ENCODE measurements at regions not wholly inside any gene's neighbourhood (a gene's known extent, or its start where the extent isn't known, plus 50 kb on each side); places are given as distances from the start of the nearest gene placed in this dataset.
"Not testable (repeated sequence)": the region's sequence is repeated elsewhere in the genome, so short reads cannot be mapped to it uniquely, and the experiment has no call there.

DNA sequence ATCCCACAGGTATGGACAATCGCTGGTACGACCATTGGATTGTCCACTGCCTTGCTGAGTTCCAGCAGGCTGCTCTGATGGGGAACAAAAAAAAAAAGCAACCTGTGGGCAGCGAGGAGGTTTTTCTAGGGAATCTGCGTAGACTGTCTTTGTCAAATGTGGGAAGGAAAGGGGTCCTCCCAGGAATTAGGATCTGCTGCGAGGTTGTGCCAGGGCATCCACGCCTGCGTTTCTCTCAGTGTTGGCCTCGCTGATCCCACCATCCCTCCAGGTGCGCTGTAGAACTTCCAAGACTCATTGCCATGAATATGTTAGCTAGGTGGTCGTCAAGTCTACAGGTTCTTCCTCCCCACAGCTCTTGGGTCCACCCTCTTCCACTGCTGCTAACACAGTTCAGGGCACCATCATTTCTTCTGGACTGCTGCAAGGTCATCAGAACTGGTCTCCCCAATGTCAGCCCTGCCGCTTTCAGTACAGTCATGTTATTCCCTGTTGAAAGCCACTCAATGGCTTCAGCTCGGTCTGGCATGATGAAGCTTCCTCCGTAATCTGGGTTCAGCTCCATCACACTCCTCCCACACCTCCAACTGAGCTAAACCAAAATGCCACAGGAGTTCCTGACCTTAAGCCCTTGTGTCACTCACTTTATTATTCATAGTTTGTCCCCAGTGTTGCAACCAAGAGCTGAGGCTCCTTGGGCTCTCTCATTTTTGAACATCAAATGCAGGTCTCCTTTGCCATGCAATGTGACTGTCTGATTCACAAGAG lies 79.5 kb upstream of the DMRT1 start:
- ChIA-PET CTCF (interaction anchor here (1.9 to 2.1 kb wide), 2 partner anchors 146 to 149 kb away, joined by 4 to 5 read pairs; no protein-coding TSS in a partner anchor), POLR2A (interaction anchor here (1.0 kb wide), 1 partner anchor 12 kb away, joined by 3 read pairs; no protein-coding TSS in a partner anchor)
- TF ChIP-seq, protein P1, sequence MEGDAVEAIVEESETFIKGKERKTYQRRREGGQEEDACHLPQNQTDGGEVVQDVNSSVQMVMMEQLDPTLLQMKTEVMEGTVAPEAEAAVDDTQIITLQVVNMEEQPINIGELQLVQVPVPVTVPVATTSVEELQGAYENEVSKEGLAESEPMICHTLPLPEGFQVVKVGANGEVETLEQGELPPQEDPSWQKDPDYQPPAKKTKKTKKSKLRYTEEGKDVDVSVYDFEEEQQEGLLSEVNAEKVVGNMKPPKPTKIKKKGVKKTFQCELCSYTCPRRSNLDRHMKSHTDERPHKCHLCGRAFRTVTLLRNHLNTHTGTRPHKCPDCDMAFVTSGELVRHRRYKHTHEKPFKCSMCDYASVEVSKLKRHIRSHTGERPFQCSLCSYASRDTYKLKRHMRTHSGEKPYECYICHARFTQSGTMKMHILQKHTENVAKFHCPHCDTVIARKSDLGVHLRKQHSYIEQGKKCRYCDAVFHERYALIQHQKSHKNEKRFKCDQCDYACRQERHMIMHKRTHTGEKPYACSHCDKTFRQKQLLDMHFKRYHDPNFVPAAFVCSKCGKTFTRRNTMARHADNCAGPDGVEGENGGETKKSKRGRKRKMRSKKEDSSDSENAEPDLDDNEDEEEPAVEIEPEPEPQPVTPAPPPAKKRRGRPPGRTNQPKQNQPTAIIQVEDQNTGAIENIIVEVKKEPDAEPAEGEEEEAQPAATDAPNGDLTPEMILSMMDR (IDR thresholded peaks at IDR 0.05; ENCODE audit: control extremely low read depth, extremely low read depth, low read depth, missing control alignments): no peak
- DNase-seq (ENCODE audit: extremely low spot score): no peak

DNA sequence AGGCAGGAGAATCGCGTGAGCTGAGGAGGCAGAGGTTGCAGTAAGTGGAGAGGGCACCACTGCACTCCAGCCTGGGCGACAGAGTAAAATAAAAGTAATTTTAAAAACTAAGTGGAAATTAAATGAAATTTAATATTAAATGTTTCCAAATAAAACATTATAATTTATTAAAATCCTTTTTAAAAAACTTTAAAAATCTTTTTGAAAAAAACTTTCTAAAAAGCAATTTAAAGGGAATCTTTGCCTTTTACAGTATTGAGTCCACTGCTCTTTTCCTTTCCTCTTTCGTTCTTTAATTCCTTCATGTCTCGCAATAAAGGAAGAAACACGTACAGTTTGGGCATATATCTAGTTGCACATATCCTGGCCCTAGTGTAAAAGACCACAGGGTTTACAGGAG lies 77.8 kb upstream of the DMRT1 start:
- ChIA-PET POLR2A (no interaction called here), CTCF (interaction anchor here (1.1 to 2.2 kb wide), 3 partner anchors 9 to 151 kb away, joined by 3 to 9 read pairs (median 7); no protein-coding TSS in a partner anchor)
- TF ChIP-seq, protein P1 (IDR thresholded peaks at IDR 0.05; ENCODE audit: control extremely low read depth, extremely low read depth, low read depth, missing control alignments): no peak

DNA sequence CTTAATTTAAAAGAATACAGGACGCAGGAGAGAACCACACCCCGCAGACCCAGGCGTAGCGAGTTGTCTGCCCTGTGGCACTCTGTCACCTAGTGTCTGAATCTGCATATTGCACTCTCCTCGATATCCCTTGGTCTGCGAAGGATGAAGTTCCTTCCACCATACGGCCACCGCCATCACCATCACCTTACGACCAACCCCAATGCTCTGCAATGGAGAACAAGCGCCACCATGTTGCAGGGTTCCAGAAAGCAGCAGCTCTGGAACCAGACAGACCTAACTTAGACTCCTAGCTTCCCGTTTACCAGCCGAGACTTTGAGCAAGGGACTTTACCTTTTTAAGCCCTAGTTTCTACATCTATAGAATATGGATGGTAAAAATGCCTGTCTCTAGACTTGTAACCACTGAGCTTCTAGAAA lies 77.4 kb upstream of the DMRT1 start:
- peak; percentile 42 for DNase-seq (ENCODE audit: extremely low spot score)
- TF ChIP-seq, protein P1 (IDR thresholded peaks at IDR 0.05; ENCODE audit: control extremely low read depth, extremely low read depth, low read depth, missing control alignments): peak; percentile 63
- CTCF ChIA-PET: interaction anchor here (1.1 to 2.2 kb wide), 4 partner anchors 9 to 151 kb away, joined by 3 to 9 read pairs (median 5); no protein-coding TSS in a partner anchor
- POLR2A ChIA-PET: no interaction called here

More for the DNA sequence above, 77.8 kb upstream of the DMRT1 start:
- DNase-seq (ENCODE audit: extremely low spot score): no peak

DNA sequence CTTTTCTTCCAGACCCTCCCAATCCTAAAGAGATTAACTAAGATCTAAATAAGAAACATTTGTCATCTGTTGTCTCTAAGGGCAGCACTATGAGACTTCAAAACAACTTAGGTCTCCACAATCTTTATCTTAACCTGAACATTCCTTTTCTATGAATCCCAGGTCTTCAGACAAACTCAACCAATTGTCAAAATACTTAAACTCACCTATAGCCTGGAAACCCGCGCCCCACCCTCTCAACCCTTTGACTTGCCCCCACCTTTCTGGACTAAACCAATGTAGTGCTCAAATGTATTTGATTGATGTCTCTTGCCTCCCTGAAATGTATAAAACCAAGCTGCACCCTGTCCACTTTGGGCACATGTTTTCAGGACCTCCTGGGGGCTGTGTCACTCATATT lies 76.5 kb upstream of the DMRT1 start:
- POLR2A ChIA-PET: no interaction called here
- CTCF ChIA-PET: interaction anchor here (1.1 to 2.2 kb wide), 2 partner anchors 12 to 87 kb away, joined by 3 to 9 read pairs; no protein-coding TSS in a partner anchor
- DNase-seq (ENCODE audit: extremely low spot score): no peak
- TF ChIP-seq, protein P1 (IDR thresholded peaks at IDR 0.05; ENCODE audit: control extremely low read depth, extremely low read depth, low read depth, missing control alignments): no peak

DNA sequence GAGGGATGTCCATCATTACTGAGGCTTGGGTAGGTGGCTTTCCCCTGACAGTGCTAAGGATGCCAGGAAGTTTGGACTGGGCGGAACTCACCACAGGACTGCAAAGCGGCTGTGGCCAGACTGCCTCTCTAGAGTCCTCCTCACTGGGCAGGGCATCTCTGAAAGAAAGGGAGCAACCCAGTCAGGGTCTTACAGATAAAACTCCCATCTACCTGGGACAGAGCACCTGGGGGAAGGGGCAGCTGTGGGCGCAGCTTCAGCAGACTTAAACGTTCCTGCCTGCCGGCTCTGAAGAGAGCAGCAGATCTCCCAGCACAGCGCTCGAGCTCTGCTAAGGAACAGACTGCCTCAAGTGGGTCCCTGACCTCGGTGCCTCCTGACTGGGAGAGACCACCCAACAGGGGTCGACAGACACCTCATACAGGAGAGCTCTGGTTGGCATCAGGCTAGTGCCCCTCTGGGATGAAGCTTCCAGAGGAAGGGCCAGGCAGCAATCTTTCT lies 74.4 kb upstream of the DMRT1 start:
- CTCF ChIA-PET; DNase-seq (ENCODE audit: extremely low spot score); POLR2A ChIA-PET: not testable (repeated sequence)

DNA sequence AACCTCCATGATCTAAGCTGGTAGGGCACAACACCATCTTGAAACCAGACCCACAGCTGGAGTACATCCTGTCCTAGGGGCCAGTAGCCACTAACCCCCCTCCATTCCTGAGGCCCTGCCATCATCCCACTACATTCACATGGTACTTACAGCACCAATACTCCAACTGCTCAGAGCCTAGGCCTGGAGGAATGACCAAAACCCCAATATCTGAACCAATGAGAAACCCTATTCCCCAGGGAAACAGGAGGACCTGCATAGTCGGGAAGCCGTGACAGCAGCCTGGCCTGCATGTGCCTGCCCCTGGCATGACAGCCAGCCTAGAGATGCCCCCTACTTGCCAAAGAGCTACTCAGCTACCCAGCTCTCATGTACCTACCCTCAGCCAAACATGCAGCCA lies 65.4 kb upstream of the DMRT1 start:
- CTCF ChIA-PET: interaction anchor here (2.7 kb wide), 1 partner anchor 11 kb away, joined by 9 read pairs; no protein-coding TSS in a partner anchor
- POLR2A ChIA-PET: no interaction called here
- TF ChIP-seq, protein P1 (IDR thresholded peaks at IDR 0.05; ENCODE audit: control extremely low read depth, extremely low read depth, low read depth, missing control alignments): no peak

DNA sequence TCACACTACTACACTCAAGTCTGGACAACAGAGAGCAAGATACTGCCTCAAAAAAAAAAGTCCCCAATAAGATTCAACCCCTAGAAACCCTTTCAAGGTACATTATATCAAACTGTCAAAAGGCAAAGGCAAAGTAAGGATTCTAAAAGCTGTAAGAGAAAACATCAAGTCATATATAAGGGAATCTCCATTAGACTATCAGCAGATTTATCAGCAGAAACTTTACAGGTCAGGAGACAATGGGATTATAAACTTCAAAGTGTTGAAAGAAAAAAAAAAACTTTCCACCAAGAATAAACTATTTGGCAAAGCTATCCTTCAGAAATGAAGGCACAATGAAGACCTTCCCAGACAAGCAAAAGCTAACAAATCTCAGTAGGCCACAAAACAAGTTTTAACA lies 63.5 kb upstream of the DMRT1 start:
- TF ChIP-seq, protein P1 (IDR thresholded peaks at IDR 0.05; ENCODE audit: control extremely low read depth, extremely low read depth, low read depth, missing control alignments): no peak
- DNase-seq (ENCODE audit: extremely low spot score): no peak
- ChIA-PET POLR2A (no interaction called here), CTCF (interaction anchor here (1.0 to 2.7 kb wide), 4 partner anchors 9 to 29 kb away, joined by 3 to 9 read pairs (median 4); no protein-coding TSS in a partner anchor)

More for the DNA sequence above, 65.4 kb upstream of the DMRT1 start:
- no peak for DNase-seq (ENCODE audit: extremely low spot score)
